Stimulated activated CD4-positive, alpha-beta T cell treated with anti-CD3 and anti-CD28 coated beads, Interleukin-4, amount 100 ng/mL, for 4 hours (primary cell): ENCODE measurements at regions not wholly inside any gene's neighbourhood (a gene's known extent, or its start where the extent isn't known, plus 50 kb on each side); places are given as distances from the start of the nearest gene placed in this dataset.
A peak's percentile ranks its signal among the peaks of the same experiment; 100 is the strongest.

ENCODE experiments used
- DNase-seq, 2 experiments: peaks; one replicate each; pipeline ENCODE4 v3.0.0-alpha.2; 2020

DNA sequence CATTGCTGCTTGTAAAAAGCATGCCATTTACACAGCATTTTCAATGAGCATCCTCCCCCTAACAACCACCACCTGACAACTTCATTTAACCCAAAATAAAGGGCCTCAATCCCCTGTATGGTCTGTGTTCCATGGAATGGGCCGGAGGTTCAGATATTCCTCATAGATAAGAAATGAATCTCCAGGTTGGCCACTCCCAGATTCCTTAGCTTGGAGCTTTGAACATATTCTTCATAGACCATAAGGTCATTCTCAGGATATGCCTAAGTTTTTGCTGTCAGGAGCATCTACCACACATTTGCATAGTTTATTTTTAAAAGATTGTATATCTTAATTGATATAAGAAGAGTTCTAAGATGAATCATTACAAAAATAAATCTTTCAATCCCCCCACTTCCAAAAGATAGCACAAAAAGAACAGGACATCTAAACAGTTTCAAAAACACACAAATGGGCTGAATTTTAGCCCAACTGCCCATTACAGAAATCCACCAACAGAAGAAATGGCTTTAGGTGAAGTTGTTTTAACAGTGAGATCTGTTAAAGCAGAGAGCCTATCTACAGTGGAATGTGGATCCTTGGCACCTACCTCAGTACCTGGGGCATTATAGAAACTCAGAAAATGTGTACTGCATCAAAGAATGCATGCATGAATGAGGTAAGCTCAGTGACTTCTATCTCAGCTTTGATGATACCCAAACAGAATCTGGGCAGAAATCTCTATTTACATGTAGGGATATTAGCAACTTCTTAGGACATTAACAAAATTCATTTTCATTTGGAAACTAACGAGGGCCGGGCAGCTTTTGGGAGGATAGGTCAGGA lies 179.8 kb downstream of the SEC61B start:
- no peak for DNase-seq

DNA sequence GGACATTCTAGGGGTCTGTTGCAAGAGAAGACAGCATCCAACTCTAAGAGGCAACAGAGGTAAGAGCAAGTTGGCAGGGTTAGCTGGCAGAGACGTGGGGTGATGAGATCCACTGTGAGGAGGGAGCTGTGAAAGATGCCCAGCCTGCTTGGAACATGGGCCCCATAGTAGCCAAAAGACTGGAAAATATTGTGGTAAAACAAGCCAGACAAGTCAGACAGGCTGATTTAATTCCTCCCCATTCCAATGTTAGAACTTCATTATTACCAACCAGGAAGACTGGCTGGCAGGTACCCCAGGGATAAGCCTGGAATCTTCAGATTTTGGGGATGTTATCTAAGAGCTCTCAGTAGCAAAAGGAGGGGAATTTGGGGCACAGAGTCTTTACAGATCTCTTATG lies 181.3 kb downstream of the SEC61B start:
- DNase-seq: no peak

DNA sequence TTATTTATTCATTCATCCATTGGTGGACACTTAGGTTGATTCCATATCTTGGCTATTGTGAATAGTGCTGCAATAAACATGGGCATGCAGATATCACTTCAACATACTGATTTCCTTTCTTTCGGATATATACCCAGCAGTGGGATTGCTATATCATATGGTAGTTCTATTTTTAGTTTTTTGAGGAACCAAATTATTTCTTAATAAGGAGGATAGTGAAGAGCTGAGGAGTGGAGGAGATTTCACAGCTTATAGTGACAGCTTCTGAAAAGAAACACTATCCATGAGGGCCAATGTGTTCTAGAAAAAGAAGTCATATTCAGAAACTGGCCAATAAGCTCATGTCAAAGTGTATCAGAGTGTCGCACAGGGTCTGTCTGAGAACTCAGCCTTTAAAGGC lies 183.3 kb downstream of the SEC61B start:
- no peak for DNase-seq

DNA sequence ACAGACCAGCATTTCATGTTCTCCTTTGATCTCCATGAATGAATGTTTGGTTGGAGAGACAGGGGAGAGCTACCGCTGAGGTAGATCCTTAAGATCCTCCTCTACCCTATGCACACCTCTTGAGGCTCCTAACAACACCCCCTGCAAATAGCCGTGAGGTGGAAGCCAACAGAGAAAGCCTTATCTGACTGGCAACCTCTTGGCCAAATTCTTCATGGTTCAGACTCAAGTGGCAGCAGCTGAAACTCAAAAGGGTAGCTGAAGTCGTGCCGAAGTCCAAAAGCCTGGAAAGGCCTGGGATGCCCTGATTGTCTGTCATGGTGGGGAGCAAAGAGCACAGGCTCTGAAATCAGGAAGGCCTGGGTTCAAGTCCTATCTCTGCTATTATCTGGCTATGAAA lies 184.9 kb downstream of the SEC61B start:
- DNase-seq: no peak

DNA sequence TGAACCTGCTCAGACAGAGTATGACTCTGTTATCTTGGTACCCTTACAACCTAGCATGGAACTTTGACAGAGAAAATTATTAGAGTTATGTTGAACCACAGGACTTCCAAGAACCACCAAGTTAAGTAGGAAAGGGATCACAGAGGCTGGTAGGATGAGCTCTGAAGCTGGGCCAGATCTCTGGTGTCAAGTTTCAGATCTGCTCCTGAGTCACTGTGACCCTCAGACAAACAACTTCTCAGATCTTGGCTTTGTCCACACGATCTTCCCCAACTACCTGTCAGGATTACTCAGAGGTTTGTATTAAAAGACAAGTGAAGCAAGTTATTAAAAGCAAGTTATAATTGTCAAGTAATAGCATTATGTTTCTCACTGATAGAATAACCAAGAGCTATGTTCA lies 189.0 kb downstream of the SEC61B start:
- no peak for DNase-seq

DNA sequence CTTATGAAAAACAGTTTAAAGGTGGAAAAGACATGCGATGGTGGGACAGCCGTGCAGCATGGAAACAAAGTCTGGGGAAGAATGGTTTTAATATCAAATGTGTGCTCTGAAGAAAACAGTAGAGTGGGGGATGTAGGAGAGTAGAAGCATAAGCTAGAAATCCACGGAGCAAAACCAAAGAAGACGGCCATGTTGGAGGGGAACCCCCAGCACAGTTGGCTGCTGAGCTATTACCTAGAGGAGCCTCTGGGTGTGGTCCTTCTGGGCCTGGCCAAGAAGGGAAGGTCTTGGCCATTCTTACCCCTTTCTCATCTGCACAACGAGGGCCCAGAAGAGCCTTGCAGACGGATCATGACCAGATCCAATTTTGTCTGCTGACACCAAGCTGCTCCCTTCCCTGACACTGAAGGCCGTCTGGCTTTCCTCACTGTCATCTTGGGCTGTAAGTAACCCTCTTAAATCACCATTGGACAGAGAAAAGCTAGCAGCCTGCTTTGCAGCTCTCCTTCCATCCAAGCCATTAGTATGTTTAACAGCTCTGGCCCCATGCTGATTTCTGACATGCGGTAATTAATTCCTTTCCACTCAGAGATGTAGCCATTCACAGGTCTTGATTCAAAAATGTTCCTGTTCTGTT lies 189.5 kb downstream of the SEC61B start:
- no peak for DNase-seq

DNA sequence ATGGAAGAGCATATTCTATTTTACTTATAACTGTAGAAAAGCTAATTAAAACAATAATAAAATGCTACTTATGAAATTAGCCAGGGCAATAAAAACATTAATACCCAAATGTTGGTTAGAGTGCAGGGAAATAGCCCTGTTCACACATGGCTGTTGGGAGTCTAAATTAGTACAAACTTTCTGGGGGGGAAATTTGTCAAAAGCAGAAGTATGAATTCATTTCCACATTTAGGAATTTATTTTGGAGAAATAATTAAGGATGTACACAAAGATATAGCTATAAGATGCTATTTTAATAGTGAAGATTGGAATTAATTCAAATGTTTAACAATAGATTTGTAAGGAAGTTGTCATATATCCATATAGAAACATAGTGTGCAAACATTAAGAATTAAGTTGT lies 190.5 kb downstream of the SEC61B start:
- DNase-seq: no peak

DNA sequence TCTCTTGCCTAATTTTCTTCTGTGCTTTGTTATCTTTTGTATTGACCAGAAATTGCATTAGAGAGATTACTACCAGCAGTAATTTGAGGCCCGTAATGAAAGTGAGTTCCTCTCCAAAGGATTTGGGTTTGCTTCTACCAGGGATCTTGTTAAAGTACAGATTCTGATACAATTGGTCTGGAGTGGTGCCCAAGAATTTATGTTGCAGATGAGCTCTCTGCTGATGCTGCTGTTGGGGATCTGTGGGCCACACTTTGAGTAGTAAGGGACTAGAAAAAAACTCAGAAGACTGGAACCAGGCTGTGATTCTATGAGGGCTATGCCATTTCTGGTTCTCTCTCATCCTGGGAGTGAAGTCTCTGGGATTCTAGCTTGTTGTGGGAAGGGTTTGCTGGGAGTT lies 192.2 kb downstream of the SEC61B start:
- DNase-seq: no peak

DNA sequence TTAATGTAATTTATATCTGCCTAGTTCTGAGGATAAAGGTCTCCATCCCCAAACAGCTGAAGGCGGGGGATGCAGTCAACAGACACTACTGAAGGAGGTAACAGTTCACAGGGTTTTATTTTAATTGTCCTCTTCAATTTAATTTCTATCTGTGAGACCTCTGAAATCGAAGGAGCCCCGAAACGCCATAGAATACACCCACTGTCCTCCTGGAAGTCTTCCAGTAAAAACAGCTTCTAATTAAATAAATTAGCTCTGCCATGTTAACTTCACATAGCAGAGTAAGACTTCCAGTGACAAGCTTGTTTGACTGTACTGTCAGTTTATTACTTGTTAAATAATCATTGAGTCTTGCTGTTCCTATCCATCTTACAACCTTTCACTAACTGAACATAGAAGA lies 193.5 kb downstream of the SEC61B start:
- DNase-seq: no peak

DNA sequence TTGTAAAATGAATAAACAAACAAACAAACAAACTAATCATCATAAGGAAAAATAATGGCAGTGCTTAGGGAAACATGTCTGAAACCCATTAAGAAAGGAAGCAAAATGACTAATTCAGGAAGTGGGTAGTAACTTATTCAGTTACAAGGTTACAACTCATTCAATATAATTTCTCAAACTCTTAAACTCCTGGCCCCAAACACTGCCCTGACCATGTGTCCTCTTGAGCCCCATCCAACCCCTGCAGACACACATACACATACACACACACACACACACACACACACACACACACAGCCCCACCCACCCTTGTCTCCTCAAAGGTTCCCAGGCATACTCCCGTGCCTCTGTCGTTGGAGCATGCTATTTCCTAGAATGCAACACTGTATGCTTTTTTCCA lies 193.9 kb downstream of the SEC61B start:
- no peak for DNase-seq

DNA sequence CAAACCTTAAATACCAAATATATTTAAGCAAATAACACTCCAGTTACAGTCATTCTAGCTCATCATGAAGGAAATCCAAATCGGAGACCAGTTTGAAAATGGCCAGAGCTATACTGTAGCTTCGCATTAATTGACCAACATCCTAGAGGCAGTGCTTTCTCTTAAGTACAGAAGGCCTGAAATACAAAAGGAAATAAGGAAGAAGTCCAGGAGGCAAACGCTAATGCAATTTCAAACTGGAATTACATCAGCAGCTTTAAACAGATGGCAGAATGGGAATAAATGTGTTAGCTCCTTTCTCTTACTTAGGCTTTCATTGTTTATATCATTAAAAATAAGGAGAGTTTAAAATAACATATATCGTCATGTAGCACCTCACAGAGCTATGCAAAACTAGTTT lies 197.0 kb downstream of the SEC61B start:
- no peak for DNase-seq

DNA sequence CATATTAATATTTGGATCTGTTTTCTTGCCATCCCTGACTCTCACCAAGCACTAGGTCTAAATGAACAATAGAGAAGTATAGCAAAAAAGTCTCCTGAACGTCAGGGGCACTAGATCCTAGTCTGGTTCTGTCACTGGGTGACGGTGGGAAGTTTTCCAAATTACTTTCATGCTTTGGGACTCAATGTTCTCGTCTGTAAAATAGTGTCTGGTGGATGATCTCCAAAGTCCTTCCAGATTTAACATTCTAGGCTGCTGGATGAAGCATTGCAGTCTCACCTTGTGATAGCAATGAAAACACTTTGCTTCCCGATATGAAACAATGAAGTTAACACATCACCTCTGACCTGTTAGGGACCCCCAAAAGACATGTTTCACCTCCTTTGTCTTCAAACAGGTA lies 199.3 kb downstream of the SEC61B start:
- DNase-seq: no peak

DNA sequence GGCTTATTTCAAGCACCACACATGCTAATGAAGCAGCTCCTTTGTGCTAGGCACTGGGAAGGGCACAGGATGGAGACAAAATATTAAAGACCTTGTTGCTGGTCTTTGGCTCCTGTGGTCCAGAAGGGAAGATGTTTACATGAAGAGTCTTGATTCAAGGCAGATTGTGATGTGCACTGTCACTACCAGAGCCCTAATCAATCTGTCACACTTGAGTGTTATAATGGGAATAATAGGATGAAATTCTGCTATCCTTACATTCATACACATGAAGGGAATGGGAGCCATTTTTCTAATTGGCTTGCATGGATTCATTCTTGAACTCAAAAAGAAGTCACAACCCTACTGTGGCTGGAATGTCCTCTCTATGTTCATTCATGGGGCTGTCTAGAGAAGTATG lies 203.0 kb downstream of the SEC61B start:
- DNase-seq: no peak

DNA sequence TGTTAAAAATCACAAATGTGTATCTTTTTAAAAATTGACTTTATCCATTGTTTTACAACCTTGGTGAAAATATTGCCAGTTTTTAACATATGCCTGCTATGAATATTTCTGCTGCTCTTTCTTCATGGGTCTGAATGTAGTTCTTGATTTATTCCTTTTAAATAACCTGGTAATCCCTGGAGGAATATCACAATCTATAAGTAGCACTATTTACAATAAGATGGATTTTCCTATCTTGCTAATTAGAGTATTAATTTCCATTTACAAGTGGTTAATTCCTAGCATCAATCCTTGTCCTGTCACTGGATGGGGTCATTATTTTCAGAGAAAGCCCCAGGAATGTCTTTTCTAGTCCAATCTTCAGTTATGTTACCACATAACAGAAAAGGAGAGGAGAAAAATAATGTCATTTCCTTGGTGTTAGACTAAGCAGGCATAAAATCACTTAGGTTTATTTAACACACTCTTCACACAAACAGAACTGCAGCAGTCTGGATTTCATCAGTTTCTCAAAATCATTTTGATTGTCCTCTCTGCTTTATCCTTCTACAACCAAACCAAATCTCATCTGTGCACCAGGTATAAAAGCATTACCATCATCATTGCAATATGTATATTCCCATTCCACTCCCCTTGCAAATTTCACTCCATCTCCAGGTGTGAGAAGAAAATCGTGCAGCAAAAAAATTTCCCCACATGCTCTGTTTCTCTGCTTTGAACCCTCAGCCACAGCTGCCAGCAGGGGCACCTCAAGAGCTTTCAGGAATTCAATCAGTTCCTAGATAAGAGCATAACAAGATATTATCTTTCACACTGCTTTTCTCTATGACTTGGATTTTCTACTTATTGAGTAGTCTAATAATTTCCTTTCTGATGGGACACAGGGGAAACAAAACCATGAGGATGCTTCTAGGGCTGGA lies 204.1 kb downstream of the SEC61B start:
- DNase-seq: no peak

DNA sequence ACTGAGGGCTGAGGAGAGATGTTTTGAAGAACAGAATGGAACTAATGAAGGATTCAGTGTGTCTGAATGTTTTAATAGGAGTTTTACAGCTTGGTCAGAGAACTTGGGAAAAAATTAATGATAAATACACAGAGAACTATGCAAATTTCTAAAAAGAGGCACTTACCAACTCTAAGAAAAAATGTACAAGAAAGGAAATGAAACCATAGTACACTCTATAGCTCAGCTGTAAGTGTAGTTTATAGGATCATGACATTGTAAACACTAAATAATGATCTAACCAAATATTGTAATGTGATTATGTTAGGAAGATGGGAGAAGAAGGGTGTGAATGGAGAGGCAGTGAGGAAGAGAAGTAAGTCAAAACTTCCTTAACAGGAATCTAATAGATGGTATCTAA lies 205.2 kb downstream of the SEC61B start:
- no peak for DNase-seq

DNA sequence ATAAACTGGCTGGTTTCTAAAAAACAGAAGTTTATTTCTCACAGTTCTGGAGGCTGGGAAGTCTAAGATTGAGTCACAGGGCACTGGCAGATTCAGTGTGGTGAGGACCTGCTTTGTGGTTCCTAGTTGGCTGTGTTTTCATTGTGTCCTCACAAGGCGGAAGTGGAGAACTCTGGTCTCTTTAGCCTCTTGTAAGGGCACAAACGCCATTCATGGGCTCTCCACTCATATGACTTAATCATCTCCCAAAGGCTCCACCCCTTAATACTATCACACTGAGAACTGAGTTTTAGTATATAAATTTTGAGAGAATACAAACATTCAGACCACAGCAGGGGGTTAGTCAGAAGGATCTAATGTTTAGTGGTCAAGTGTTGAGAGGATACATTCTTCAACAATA lies 208.2 kb downstream of the SEC61B start:
- DNase-seq: no peak

DNA sequence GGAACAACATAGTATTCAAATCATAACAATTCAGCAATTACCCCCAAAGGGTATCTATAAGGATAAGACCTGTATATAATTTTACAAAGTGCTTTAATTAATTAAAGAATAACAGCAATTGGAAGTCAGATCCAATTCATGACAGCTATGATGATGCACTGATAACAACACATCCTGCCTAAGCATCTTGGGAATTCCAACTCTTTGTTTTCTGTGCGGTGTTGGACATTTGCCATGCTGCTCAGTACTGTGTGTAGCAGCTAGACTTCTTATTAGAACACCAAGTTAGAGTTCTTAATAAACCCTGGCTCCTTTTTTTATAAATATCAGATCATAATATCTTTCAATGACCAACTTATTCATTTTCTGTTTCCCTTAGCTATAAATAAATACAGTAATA lies 209.0 kb downstream of the SEC61B start:
- no peak for DNase-seq

DNA sequence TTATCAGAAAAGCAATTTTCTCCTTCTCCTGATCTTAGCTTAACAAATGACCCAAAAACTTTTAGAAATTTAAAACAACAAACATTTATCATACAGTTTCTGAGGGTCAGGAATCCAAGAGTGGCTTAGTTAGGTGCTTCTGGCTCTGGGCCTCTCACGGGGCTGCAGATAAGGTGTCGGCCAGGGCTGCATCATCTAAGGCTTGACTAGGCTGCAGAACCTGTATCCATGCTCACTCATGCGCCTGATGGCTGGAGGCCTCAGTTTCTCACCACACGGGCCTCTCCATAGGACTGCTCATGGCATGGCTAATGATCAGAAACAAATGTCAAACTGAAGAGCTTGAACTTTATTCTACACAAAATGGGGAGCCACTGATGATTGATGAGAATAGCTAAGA lies 210.0 kb downstream of the SEC61B start:
- no peak for DNase-seq

DNA sequence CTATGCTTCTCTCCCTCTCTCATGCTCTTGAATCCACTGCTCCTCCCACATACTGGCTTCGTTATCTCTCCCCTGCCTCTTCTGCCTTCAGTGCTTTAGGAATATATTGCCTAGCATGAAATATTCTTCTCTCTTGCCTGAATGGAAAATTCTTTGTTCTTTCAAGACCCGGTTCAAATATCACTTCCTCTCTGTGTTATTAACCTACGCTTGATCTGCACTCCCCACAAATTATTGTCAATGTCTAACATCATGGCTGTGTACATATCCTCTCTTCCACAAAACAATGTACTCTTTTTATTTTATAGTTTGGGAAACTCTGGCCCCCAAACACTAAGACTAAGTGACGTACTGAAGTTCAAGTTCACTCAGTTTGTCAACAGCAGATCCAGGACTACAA lies 211.0 kb downstream of the SEC61B start:
- no peak for DNase-seq

DNA sequence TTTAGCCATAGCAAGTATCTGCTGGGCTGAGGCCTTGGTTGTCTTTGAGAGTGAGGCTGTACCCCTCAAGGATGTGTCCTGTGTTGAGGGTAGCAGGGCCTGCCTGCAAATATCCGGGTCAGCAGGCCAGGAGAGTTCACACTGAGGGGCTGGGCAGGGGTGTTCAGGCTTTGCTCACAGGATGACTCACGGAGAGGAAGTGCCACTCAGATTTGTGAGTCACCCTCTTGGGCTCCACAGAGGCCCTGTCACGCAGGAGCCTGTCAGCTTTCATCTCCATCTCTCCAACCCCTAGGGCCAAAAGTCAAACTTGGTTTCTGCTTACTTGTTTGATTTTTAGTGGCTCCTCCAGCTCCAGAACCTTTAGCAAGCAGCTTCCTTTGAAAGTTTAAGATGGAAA lies 211.5 kb downstream of the SEC61B start:
- DNase-seq: peak; percentile 25 to 58

DNA sequence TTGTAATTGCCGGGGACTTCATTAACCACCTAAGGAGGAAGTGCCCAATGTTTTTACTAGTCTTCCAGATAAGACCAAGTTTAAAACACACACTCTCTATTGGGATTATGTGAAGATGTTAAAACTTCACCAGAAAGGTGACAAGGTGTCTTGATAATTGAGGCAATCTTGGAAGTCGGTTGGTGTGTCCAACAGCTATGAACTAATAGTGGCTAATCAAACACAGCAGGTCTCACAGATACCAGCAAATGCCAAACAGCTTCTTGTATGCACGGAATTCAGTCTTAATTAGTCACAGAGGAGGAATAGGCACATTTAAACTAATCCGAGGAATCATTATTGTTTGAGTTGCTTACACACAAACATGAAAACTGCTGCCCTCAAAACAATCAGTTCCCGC lies 214.5 kb downstream of the SEC61B start:
- DNase-seq: no peak

DNA sequence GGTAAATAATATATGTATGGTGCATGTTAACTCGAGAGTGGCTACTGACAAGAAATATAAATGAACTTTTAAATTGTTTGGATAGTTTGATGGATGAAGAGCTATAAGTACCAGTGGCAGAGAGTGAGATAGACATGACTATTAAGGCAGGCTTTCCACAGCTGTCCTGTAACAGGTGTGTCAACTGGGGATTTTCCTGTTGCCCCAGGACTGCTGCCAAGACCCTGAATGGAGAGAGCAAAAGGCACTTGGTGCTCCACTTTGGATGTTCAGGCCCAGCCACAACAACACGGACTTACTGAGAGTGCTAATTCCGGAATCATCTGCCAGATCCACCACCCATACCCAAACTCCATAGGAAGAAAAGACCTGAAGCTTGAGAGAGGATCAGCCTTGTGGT lies 215.1 kb downstream of the SEC61B start:
- DNase-seq: no peak

DNA sequence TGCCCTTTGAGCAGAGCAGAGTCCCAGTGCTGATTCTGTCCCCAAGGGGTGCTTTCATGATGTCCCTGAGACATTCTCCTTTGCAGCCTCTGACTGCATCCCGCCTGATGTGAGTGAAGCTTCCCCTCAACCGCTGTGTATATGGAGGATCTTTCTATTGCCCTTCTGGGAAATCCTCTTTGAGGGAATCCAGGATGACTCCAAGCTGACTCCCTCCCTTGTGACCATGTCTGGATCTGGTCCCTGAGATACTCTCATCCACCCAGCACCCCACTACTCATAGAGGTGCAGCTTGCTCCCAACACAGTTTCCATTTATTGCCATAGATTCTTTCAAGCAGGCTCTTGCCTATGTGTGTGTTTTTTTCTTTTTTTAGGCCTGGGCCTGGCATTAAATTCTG lies 216.5 kb downstream of the SEC61B start:
- DNase-seq: no peak

DNA sequence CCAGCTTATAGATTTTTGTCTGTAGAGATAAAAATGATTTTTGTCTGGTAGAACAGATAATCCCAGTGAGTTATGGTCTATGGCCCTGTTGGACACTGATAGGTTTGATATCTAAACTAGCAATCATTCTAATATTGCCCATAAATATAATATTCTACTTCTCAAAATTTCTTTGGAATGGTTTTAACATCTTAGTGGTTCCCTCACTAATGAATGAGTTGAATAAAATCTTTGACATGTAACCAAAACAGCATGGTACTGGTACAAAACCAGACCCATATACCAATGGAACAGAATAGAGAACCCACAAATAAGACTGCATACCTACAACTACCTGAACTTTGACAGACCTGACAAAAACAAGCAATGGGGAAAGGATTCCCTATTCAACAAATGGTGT lies 219.7 kb downstream of the SEC61B start:
- no peak for DNase-seq
